ENCODE measurements at regions not wholly inside any gene's neighbourhood (a gene's known extent, or its start where the extent isn't known, plus 50 kb on each side); places are given as distances from the start of the nearest gene placed in this dataset.

- TF ChIP-seq CTCF (conservative IDR thresholded peaks at IDR 0.05; ENCODE audit: low read depth in 2 of 2) (no peak), CREB1 (CRISPR knock-in tag; IDR thresholded peaks at IDR 0.05; ENCODE audit: low read depth) (no peak), JUNB (IDR thresholded peaks at IDR 0.05; ENCODE audit: unreplicated experiment) (no peak), POLR2AphosphoS5 (IDR thresholded peaks at IDR 0.05; ENCODE audit: low read depth) (no peak), NANOG (IDR thresholded peaks at IDR 0.05; ENCODE audit: borderline replicate concordance) (no peak), ZNF114 (CRISPR knock-in tag; IDR thresholded peaks at IDR 0.05) (no peak), REST (IDR thresholded peaks at IDR 0.05; ENCODE audit: unreplicated experiment) (no peak), ETS1 (IDR thresholded peaks at IDR 0.05) (no peak), STAT1 (IDR thresholded peaks at IDR 0.05; ENCODE audit: unreplicated experiment) (no peak)
Measured at GRCh38 chr12:107336695-107337094, 243.3 kb upstream of the CRY1 start (continued).

GRCh38 chr12:107337346-107338095 lies 244.2 kb upstream of the CRY1 start:
- Histone ChIP-seq H3K4me3 (no peak overlapping the region), H3K9me2 (ENCODE audit: insufficient read depth) (peaks cover 9% of the 10 kb centered on the region; the same call in 1 of the 2 replicates), H3K27me3 (ENCODE audit: insufficient read depth) (no peaks in the 10 kb centered on the region), H3F3A (replicated peaks; ENCODE audit: low read depth) (no peaks in the 10 kb centered on the region), H2AFZ (no peak overlapping the region), H3K27ac (ENCODE audit: low read depth) (no peak overlapping the region), H3K4me1 (ENCODE audit: insufficient read depth) (no peaks in the 10 kb centered on the region), H3K79me2 (replicated peaks; ENCODE audit: insufficient read depth) (no peaks in the 10 kb centered on the region), H3K36me3 (ENCODE audit: insufficient read depth) (no peaks in the 10 kb centered on the region), H3K4me2 (no peak overlapping the region), H4K20me1 (replicated peaks; ENCODE audit: insufficient read depth) (no peaks in the 10 kb centered on the region)
- Mint-ChIP-seq H3K27ac (no peak overlapping the region), H3K4me3 (no peak overlapping the region), H3K4me1 (peaks cover 2% of the 10 kb centered on the region; the same call in 1 of the 3 replicates), H3K9me3 (no peaks in the 10 kb centered on the region), H3K36me3 (ENCODE audit: low read depth) (no peaks in the 10 kb centered on the region; the same call in 2 of the 3 replicates), H3K27me3 (ENCODE audit: insufficient read depth, low read depth, poor library complexity) (peaks cover under 1% of the 10 kb centered on the region)
- DNase-seq (ENCODE audit: low spot score) = no peak
- ATAC-seq = no peak
- TF ChIP-seq EZH2 (IDR thresholded peaks at IDR 0.05; ENCODE audit: low read depth, unreplicated experiment) (no peak), JUNB (IDR thresholded peaks at IDR 0.05; ENCODE audit: unreplicated experiment) (no peak), ETS1 (IDR thresholded peaks at IDR 0.05) (no peak), ZNF331 (CRISPR knock-in tag; IDR thresholded peaks at IDR 0.05; ENCODE audit: low read depth) (no peak), STAT1 (IDR thresholded peaks at IDR 0.05; ENCODE audit: unreplicated experiment) (no peak)

Data from GM23338 (cell line).